HG03342 (cell line): ENCODE measurements at regions not wholly inside any gene's neighbourhood (a gene's known extent, or its start where the extent isn't known, plus 50 kb on each side); places are given as distances from the start of the nearest gene placed in this dataset.

Experiments
- ATAC-seq: cut with Tn5 transposase; IDR thresholded peaks from one replicate; pipeline ENCODE4 v1.9.1; 2021; ENCODE audit warnings: mild to moderate bottlenecking, moderate library complexity; ENCODE audit not compliant: unreplicated experiment

DNA sequence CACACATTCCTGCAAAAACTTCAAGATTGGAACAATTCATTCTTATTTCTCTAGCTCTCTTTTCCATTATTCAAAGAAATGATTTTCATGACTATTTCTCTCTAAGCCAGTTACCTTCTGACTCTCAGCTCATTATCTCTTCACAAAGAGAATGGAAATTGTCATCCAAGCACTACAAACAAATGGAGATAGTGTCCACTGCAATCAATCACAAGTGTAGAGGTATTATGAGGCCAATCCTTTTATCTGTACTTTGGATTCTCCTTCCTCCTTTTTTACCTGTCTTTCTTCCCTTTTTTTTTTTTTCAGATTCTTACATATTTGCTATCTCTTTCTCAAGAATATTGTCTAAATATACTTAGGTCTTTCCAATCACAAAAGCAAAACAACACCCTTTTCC, 497.7 kb upstream of the MEF2C start:
- no peak for ATAC-seq

DNA sequence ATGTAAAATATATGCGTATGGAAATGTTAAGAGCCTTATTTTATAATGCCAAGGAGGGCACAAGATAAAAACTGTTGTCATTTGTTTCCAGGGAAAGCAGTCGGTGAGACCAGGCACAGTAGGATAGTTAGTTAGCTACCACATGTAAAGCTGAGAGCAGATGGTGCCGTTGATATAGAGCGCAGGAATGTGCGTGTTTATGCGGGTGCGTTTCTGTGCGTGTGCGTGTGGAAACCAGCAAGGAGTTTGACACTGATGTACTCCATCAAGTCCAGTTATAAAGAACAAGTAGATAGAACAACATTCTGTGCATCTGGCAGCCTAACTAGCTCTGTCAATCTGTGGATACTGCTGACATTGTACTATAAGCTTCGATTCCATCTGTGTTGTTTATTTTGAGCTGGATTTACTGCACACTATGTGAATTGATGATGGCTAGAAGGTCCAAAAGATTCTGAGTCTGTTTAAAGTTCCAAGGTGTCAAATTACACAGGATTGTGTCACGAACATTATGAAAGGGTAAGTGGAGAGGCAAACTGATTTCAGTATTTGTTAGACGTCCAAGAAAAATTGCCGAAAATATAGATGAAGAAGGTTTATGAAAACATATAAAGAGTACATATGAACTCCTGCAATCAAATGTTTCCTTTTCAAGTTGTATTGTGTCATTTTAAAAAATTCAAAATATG, 494.9 kb upstream of the MEF2C start:
- ATAC-seq, result no peak

DNA sequence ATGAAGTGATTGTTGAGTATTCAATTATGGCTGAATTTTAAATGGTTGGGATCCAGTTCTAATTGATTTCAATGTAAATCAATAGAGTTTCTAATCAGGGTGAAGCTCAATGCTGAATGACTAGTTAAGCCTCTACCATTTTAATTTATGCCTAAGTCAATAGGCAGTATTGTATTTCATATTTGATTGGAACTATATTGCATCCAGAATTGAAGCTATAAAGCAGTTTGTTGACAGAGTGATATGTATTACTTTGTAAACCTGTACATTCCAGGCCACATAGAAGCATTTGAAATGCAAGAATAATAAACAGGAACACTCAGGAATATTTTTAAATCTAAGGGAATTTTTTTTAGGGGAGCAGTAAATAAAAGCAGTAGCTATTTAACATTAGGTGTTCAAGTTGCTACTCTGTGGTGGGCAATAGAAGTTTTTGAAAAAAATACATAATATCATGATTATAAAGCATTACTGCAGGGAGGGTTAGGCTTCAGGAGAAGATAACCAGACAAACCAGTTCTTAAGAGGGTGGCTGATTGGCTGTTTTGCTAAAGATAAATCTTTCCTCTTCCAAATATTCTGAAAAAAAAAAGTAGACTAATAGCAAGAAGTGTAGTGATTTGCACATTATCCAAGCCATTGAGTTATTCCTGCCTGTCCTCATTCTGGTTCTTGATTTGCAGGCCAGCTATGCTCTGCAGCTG, 492.0 kb upstream of the MEF2C start:
- no peak for ATAC-seq

DNA sequence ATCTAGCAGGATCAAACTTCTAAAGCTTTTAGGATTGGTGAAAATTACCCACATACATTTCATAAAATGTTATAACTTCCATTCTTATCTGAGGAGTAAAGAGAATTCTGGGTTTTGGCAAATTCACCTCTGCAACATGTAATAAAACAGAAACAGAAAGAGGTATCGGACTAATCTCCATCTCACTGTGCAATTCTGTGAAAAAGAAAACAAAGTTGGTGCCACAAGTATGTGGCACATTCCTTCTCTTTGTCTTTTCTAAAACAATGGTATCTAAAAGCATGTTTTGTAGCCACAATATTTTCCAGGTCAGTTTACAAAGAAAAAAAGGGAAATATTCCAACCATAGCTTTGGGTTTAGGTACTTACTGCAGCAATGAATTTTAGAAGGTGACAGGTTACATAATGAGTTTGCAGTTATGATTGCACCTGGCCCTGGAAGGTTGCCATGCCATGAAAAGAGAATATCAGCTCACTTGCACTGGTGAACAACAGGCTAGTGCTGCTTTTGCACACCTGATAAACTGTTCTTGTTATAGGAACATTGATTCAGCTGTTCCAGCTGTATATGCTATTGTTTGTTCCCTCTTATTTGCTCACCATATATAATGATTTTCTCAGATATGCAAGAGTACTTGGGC, 491.3 kb upstream of the MEF2C start:
- no peak for ATAC-seq

DNA sequence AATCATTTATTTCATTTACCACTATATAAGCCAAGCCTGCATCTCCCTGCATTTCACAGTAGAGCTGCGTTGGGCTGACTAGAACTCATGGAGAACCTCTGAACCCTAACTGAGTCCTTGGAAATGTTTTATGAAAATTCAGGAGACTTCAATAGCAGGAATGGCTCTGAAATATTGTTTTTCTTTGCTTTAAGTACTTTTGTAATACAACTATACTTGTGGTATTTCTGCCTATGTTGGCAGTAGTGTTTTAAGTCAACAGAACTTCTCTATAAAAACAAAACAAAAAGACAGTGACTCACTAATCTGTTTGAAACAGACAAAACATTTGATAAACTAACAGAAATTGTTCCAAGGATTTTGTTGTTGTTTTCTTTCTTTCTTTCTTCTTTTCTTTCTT, 489.2 kb upstream of the MEF2C start:
- no peak for ATAC-seq

DNA sequence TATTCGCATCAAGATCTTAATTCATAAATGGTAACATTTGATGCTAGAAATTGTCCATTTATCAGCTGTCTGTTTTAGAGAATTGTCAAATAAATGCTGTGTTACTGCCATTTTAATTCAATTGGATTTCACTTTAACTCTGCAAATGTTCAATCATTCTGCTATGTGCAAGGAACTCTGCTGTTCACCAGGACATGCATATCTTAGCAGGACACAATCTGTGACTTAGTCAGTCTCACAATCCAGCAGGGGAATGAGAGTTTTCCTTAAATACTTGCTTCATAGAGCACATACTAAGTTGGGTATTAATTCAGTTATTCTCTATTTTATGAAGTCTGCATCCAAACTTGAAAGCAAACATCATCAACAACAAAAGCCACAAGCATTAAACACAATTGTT, 488.7 kb upstream of the MEF2C start:
- no peak for ATAC-seq

DNA sequence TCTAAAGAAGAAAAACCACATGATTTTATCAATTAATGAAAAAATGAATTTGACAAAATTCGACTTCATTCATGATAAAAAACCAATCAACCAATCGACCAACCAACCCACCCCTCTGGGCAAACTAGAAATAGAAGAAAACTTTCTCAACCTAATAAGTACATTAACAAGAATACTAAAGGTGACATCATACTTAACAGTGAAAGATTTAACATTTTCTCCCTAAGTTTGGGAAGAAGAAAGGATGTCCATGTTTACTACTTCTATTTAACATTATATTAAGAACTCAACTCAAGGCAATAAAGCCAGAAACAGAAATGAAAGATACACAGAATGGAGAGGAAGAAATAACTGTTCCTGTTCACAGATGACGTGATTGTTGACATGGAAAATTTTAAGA, 476.1 kb upstream of the MEF2C start:
- ATAC-seq, result no peak

DNA sequence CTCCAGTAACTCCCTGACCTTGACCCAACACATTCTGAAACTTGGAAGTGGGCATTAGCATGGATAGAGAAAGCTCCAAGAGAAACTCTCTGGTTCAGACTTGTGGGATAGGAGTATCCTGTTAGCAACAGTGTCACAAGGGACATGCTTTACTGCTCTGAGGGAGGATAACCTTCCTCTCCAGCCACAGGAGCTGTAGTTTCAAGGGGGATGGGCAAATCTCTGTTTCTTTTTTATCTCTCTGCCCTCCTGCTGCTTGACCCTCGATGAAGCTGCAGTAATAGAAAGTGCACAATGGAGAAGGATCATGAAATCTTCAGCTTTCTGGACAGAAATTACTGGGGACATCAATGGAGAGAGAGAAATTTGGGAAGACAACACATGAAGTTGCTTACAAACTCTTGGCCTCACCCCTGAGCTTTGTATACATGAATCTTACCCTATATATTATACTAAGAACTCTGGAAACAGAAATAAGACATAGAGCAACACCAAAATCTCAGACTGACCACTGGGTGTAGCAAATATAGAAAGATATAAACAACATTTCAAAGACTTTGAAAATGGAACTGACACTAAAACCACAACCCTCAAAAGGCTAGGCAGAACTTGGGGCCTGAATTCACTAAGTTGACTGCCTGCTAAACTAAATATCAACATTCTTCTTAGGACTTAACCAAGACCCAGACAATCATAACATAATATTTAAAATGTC, 471.0 kb upstream of the MEF2C start:
- peak; percentile 58 for ATAC-seq

DNA sequence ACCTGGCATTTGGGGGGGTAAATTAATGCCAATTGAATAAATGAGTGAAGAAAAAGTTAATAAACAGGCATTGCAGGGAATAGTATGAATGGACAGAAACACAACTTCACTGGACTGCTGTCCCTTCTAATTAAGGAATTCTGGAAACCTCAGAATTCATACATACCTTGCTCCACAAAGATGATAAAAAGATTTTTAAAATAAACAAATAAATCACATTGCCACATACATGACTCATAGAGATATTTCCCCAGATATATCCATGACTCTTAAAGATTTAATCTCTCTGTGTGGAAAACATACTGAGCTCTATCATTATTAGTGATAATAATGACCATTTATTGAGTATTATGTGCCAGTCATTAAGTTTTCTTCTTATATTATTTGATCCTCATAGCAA, 469.0 kb upstream of the MEF2C start:
- no peak for ATAC-seq

DNA sequence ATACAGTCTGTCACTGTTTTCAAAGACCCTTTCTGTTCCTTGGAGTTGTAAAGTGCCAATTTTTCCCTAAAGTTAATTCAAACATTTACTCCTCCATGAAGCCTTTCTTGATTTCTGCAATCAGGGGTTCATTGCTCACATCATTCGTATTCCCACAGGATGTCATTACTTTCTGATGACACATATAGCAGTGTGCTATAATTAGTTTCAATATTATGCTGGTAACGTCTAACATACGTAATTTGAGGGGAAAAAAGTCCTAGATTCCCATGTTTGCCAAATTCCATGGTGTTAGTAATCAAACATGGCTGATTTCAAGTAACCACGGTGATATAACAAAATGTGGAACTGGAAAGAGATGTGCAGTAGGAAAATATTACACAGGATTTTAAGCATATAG, 468.2 kb upstream of the MEF2C start:
- ATAC-seq, result no peak

DNA sequence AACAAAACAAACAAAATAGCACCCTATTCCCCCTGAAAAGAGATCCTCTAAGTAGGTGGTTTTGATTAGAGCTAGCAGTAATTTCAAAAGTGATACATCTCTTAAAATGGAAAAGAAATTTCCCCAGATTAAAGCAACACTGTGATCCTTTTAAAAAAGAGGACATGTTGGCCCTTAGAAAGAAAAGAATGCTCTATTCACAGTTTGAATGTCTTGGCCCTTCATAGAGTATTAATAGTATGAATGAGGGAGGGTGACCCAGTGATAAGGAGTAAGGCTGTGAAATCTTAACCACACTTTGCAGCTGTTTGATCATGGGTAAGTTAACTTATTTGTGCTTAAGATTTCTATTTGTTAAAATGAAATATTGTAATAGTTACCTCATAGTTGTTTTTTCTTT, 467.7 kb upstream of the MEF2C start:
- no peak for ATAC-seq

DNA sequence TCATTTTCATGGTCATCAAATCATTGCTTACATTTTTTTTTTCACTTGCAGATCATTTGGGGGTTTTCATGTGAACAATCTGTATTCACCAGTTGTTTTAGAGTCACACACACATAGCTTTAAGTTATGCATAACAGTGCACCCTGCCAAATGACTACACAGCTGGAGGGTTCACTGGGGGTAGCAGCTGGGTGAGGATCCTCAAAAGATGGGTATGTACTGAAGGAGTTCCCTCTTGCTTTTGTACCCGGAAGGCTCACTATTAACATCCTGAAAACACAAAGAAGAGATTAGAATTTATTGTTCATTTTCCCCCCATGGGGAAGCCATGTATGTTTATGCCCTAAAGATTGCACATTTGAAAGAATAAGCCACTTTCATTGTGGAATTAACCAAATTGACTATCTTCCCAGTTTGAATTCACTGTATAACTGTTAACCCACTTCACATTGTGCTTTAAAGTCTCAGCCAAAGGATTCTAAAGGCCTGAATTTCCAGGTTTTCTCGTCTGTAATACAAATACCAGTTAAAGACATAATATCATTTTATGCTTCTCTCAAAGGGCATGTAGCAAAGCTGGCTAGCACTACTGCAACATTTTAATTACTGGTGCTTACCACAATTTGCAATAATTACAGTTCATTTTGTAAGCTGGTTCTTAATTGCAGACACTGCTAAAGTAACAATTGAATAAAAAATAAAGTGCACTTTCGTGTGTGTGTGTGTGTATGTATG, 466.4 kb upstream of the MEF2C start:
- no peak for ATAC-seq

DNA sequence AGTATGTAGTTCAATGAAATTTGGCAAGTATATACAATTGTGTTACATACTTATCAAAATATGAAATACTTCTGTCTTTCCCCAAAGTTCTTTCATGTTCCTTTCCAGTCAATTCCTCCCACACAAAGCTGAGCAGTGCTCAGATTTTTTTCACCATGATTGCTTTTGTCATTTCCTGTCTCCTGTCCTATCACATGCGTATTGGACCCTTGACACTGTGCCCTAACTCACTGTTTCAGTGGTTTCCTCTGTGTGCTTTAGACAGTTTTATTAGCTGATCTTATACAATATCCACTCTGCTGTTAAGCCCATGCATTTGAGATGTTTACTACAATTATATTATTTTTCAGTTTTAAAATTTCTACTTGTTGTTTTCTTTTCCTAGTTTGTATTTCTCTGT, 463.6 kb upstream of the MEF2C start:
- no peak for ATAC-seq

DNA sequence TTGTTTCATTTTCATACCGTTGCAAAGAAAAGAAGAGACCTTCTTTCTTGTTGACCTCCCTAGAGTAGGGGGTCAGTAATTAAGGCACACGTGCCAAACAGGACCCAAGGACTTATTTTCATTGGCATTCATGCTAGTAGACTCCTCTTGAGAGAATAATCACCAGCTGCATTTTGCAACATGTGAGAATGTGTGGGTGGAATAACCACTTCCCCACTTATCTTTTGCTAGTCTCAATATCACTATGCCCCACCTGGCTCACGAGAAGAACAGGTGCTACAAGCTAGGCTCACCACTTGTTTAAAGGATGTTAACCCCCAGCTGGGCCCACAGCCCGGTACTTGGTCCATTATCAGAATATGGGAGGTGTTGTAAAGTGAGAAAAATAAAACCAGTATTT, 460.7 kb upstream of the MEF2C start:
- ATAC-seq, result peak; percentile 91

DNA sequence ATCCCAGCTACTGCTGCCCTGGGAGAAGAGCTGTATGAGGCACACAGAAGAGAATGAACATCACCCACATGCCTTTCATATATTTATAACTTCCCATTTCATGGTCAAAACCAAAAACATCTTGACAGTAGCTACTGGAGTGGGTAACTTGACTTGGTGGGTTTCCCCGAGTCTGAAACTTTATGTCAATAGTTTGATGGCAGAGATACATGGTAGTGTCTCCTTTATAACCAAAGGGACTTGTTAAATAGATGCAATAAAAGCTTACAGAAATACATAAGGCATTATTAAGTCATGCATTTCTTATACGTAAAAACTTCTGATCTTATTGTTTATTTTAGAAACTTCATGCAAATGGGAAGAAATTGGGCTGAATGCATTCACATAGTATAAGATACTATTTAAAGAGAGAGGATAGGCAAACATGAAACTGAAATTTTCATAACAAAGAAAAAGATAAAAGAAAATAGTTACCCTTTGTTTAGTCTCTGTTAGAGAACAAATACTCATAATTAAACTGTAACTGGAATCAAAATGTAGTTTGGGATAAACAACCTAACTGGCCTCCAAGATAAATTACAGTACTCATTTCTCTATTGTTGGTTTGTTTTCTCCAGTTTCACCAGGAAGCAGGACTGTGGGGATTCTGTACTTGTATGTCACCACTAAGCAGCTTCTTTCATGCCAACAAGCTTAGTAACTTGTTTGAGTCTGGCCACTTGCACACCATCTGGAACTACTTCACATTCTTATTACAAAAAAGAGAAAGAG, 459.3 kb upstream of the MEF2C start:
- ATAC-seq, result peak; percentile 32

DNA sequence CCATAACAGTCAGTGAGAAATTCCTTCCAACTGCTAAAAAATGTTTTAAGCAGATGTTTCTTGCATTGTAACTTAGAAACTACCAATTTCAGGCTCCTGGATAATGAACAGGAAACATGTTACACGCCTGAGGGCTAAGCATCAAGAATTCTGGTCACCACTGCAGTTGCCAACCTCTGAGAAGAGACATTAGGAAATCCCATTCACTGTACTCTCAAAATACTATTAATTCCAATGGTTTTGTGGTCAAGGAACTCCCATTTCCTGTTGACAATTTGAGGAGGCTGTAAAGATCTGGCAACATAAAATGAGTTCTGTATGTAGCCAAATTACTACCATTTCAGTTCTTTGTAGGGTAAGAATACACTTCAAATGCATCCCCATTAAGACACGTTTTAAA, 456.0 kb upstream of the MEF2C start:
- ATAC-seq, result no peak

DNA sequence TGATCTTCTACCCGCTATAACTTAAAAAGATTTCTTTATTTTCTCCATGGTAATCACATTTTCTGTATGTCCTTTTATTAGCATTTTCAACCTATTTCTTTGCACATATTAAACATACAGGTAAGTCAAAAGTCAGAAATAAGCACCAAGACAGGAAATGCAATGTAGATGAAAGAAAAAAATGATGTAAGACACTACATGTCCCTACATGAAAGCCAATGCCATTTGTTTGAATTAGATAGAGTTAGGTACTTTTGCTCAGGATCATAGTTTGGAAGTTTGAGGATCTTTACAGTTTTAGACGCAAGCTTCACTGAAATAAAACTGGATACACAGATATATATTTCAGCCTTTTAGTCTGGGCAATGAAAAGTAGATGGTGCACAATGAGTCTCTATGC, 453.1 kb upstream of the MEF2C start:
- no peak for ATAC-seq

DNA sequence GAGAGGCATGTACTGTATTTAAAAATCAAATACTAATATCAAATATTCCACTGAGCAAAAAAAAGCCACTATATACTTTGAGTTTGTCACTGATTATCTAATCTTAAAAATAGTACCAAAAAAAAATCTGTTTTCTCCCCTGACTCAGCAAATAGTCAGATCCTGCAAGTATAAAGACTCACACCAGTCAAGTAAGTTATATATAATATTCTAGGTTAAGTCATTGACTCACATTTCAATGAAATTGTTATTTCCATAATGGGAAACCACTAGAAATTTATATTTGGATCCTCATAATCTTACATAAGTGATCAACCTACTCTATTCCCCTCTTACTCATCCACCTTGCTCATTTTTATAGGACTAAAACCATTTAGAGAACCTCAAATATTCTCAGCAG, 447.2 kb upstream of the MEF2C start:
- no peak for ATAC-seq

DNA sequence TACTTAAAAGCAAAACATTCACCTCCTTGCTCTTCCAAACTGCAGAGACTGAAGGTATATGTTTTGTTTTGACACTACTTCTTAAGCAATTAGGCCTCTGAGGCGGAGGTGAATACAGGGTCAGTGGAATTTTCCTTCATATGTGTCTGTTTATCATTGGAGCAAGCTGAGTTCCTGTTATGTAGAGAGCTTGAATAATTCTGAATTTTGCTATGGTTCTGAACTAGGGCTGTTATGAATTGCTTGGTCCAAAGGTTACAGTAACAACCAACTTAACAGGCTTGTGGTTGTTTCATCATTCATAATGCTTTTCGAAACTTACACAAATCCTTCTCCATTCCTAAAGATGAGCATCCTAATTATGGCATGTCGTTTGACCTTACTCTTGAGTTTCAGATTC, 444.6 kb upstream of the MEF2C start:
- no peak for ATAC-seq

DNA sequence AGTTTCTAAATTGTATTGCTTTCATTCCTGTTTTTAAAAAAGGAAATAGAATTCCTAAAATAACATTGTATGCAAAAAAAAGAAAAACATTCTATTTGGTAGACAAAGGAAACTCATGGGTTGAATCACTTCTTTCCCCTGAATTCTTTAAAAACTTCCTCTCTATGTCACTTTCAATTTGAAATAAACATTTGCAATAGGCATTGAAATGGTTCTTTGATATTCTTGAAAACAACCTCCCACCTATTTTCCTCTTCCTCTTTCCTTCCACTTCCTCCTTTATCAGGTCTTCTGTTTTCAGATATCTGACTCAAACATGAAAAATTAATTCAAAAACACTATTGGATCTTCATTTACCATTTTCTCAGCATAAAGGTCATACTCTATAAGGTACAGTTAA, 442.0 kb upstream of the MEF2C start:
- no peak for ATAC-seq
